ENCODE measurements at regions not wholly inside any gene's neighbourhood (a gene's known extent, or its start where the extent isn't known, plus 50 kb on each side); places are given as distances from the start of the nearest gene placed in this dataset.

GRCh38 chr4:81881855-81882621 lies 410.3 kb upstream of the RASGEF1B start:
- TF ChIP-seq CTCF (IDR thresholded peaks at IDR 0.05), result no peak
- no peak for TF ChIP-seq POLR2A (IDR thresholded peaks at IDR 0.05)
